GM21423 (cell line): ENCODE measurements at regions not wholly inside any gene's neighbourhood (a gene's known extent, or its start where the extent isn't known, plus 50 kb on each side); places are given as distances from the start of the nearest gene placed in this dataset.
A peak's percentile ranks its signal among the peaks of the same experiment; 100 is the strongest.
"Not testable (repeated sequence)": the region's sequence is repeated elsewhere in the genome, so short reads cannot be mapped to it uniquely, and the experiment has no call there.

Experiments
- ATAC-seq: cut with Tn5 transposase; IDR thresholded peaks from one replicate; pipeline ENCODE4 v1.9.1; 2021; ENCODE audit warnings: mild to moderate bottlenecking, moderate library complexity; ENCODE audit not compliant: unreplicated experiment

DNA sequence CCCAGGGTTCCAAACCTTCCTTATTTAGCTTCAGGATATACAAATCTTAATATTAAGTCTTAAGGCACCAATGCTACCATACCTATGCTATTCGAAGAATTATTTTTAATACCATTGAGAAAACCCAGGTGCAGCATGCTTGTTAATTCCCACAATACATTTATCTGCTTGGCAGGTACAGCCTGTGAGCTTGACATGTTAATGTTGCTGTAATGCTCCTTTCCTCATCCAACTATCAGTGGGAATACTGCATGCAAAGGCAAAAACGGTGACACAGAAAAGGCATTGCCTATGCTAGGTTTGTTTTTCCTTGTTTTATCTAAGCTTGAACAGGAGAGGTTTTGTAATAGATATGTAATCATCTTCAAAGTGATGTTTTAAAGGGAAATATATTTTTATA lies 135.7 kb upstream of the COX7C start:
- no peak for ATAC-seq

DNA sequence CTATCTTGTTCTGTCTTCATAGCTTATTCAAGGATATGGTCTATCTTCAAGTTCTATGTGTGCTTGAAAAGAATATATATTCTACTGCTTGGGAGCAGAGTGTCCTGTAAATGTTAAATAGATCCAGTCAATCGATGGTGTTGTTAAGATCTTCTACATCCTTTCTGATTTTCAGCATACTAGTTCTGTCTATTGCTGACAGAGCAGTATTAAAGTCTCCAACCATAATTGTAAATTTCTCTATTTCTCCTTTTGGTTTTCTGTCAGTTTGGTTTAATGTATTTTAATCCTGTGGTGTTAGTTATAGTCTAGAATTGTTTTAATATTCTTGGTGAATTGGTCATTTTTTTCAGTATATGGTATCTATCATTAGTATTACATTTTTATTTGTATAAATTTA lies 124.0 kb upstream of the COX7C start:
- no peak for ATAC-seq

DNA sequence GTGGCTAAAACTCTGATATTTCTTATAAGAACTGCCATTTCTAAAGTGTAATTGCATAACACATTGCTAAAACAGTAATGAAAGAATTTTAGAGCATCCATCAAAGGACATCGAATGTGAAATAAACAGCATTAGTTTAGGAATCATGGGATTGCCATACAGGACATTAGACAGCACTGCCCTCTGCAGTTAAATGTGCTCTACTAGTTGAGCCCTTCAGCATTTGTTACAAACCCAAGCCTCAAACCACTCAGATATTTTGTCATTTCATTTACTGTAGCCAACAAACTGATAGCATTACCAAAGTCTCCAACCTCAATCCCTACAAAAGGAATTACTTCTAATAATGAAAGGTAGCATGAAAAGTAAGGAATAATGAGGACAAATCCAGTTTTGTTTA lies 116.8 kb upstream of the COX7C start:
- ATAC-seq: no peak

DNA sequence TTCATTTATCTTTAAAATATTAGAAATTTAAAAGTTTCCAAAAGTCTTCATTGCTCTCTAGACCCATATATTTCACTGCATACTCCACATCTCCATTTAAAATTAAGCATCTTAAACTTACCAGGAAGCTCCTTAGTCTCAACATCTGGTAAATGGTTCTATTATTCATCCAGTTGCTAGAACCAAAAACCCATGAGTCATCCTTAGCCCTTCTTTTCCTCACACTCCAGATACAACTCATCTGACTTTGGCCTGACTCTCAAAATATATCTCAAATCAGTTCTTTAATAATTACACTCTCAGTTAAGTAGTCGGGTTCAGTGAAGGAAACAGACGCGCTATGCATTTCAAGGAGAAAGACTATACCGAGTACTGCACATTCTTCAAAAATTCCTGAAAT lies 110.2 kb upstream of the COX7C start:
- ATAC-seq: no peak

DNA sequence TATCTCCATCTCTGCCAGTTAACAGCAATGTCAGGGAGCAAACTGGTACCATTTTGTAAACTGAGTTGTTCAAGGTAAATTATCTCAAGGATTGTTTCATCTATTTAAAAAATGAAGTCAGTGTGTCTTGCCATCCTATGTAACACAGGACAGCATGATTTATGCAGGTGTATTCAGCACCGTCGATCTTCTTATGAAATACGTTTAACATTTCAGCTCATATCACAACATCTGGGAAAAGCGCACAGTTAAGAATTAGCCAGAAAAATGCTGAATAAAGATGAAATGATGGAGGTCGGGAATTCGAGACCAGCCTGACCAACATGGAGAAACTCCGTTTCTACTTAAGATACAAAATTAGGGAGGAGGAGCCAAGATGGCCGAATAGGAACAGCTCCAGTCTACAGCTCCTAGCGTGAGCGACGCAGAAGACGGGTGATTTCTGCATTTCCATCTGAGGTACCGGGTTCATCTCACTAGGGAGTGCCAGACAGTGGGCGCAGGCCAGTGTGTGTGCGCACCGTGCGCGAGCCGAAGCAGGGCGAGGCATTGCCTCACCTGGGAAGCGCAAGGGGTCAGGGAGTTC lies 107.3 kb upstream of the COX7C start:
- not testable (repeated sequence) for ATAC-seq

DNA sequence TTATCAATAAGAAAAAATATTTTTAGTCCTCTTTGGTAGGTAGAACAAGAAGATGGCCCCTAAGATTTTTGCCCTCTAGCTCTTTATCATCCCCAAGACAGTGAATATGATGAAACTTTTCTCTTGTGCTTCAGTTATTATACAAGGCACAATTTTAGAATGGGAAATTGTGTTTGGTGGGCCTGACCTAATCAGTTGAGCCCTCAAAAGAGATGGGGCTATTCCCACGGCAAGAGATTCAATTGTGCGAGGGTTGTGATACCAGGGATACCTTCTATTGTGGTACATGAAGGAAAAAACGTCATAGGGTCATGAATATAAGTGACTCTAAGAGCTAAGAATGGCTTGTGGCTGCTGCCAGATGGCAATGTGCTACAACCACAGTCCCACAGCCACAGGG lies 94.0 kb upstream of the COX7C start:
- ATAC-seq: no peak

DNA sequence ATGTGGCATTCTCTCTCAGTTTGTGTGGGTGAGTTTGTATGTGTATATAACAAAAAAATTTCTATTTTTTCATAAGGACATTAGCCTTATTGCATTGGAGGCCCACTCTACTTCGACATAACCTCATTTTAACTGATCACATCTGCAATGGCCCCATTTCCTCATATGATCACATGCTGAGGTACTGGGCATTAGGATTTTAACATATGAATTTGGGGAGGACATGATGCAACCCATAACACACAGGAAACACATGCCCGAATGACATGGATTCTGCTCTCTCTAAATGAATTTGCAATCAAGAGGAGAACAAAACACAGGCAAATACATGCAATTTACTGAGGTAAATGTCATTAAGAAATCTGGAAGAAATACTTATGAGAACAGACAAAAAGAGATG lies 92.1 kb upstream of the COX7C start:
- no peak for ATAC-seq

DNA sequence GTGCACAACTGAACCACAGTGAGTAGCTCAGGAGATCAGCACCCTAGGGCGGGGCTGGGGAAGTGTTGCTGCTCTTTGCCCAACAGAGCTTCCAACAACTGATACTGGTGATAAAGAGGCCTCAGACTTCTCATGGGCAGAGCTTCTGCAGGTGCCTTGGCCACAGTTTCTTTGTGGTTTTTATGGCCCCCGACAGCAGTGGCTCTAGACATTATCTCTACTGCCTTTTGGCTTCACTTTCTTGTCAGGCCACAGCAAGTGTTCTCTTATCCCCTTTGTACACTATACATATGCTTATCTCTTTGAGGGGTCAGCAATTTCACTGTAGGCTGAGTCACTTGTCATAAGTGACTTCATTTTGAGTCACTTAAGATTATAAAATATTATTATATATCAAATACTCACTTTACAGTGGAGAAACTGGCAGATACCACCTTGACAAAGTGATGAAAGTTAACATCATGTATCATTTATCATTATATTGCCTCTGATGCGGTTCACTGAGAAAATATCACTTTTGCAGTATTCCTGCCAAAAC lies 90.9 kb upstream of the COX7C start:
- peak; percentile 58 for ATAC-seq

DNA sequence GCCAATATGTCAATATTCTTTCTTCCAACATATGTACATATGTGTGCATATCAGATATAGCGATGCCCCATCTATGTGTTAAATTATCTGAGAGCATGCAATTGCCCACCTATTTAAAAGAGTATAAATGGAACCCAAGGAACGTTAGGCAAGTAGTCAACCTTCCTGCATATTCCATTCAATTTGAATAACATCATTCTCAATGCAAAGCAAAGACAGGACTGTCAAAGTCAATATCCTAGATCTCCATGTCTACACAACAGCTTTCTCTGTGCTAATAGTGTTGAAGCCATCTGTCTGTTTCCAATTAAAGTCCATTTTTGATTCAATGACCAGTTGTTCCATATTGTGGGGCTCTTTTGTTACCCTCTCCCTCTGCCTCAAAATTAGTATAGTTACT lies 85.3 kb upstream of the COX7C start:
- ATAC-seq: no peak

DNA sequence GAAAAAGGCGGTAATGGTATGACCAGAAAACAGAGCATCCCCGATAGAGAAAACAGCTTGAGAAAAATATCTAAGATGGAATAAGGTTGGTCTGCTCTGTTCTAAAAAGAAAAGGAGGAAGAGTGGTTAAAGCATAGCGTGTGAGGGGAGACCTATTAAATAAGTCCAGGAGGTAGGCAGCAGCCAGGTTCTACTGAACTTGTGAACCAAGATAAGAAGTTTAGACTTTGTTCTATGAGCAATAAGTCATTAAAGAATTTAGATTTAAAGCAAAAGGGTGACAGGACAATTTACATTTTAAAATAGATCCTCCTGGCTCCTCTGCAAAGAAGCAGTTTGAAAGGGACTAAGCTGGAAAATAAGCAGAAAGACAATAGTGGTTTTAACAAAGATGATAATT lies 81.3 kb upstream of the COX7C start:
- no peak for ATAC-seq

DNA sequence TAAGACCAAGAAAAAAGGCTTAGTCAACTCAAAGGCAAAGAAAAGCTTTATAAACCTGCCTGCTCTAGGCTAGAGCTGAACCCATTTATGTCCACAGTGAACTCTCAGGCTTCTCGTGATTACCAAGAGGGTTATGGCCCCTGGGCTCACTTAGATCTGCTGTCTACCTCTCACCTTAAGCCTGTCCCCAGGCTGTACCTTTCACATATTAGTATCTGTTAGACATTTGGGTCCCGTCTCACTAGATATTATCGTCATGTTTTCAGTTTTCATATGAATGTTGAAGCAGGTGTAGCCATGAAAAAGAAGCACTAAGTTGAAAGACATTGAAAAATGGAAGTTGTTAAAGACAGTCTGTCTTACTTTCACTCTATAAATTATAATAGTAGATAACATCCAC lies 75.2 kb upstream of the COX7C start:
- no peak for ATAC-seq

DNA sequence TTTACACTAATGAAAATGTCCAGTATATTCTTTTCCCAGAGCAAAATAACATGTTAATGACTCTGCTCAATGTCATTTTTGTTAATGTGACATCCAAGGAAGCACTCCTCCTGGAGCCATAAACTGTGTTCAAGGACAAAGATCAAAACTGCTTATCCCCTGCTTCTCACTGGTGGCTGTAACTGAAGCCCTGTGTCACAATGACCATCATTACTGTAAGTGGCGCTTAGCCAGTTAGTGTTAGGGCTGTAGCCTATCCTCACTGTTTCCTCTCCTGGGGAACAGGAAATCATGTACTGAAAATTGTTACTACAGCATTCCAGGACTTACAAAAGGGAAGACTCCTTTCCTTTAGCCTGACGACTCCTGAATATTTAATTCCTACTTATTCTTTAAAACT lies 71.7 kb upstream of the COX7C start:
- no peak for ATAC-seq

DNA sequence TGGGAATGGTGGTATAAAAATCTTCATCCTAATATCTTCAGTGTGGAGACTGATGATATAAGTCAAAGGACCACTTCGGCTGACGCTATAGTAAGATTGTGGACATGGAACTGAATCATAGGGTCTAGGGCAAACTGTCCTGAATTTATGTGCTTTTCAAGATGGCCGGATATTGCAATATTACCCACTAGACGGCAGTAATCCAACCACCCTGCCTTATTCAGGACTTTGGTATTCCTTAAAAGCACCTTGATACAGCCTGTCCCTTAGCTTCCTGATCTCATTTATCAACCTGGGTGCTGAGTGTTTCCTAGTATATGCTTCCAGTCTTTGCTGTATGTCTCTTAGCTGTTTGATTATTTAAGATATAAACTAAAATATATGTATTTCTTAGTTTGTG lies 71.2 kb upstream of the COX7C start:
- no peak for ATAC-seq

DNA sequence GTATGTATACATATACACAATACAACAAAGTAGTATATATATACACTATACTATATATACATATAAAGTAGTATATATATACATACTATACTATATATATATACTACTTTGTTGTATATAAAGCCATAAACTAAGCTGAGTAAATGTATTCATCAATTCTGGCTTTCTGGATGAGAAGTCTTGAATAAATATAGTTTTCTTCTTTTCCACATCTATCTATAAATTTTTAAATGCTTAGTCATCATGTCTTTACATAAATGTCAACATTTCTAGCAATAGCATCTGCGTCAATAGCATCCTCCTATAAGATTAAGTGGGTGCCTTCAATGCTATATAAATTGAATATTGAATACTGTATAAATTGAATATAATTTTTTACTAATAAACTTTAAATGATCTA lies 63.1 kb upstream of the COX7C start:
- ATAC-seq: no peak

DNA sequence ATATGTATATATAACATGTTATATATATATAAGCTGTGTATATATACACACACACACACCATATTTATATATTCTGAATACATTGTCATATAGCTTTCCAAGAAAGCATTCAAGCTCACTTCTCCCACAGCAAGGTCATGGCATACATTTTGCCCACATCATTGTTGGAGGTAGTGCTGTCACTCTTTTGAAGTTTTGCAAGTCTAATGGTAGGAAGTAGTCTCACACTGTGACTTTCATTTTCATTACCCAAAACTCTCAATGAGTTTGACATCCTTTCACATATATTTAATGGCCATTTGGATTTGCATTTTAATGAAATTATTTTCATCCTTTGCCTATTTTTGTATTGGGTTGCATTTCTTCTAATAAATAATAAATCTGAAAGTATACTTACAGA lies 59.8 kb upstream of the COX7C start:
- no peak for ATAC-seq

DNA sequence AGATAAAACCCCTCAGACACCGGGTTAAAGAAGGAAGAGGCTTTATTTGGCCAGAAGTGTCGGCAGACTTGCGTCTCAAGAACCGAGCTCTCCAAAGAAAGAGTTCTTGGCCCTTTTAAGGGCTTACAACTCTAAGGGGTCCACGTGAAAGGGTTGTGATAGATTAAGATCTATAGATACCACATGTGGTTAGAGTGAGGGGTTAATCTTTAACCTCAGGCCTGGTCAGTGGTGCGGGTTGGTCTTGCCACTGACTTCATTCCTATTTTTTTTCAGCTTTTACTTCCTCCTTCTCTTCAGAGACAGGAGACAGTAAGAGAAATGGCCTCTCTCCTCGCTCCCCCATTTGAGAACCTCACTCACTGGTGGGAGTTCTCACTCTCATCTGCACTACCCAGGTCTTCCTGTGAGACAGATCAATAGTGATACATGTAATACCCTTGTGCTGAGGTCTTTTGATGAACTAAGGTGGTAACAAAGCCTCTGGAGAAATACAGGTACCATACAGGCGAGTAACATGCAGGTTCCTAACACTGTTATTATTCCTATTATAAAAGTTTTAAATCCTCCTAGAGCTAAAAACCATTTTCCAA lies 52.4 kb upstream of the COX7C start:
- ATAC-seq: peak; percentile 81

DNA sequence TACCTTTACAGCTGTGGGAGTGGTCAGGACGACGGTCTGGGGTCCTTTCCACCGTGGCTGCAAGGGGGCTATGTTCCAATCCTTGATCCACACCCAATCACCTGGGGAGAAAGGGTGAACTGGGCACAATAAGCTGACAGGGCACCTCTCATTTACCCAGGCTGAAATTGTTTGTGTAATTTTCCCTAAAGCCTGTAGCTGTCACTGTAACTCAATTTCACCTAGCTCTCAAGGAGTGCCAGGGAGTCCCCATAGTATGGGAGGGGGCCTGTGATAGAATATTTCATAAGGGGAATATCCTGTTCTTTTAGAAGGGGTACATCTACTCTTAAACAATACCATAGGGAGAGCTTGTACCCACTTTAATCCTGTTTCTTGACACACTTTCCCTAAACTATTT lies 51.7 kb upstream of the COX7C start:
- ATAC-seq: not testable (repeated sequence)
